Body of pancreas (tissue), 4 donors: ENCODE measurements at regions not wholly inside any gene's neighbourhood (a gene's known extent, or its start where the extent isn't known, plus 50 kb on each side); places are given as distances from the start of the nearest gene placed in this dataset.

Source experiments
- ATAC-seq: fragments of 150-250 bp; one replicate; pipeline ENCODE4 v1.9.1; 2016
- DNase-seq, 4 donors: peaks; one replicate each; pipeline ENCODE4 v3.0.0-alpha.2; 2019
- H3K27ac ChIP-seq, 4 donors: fragments of 200-600 bp; sonication (generic); 1 replicate in 3 of 4; 2 replicates in 1 of 4; pipeline versions ENCODE4 v1.5.1 to v1.6.1; 2016 to 2019; ENCODE audit warnings: mild to moderate bottlenecking in 1 of 4, mixed read lengths in 1 of 4, moderate library complexity in 1 of 4
- H3K27me3 ChIP-seq, 2 donors: fragments of 200-600 bp; sonication (generic); one replicate each; pipeline ENCODE4 v1.6.0; 2016; ENCODE audit warnings: mild to moderate bottlenecking in 1 of 2
- H3K36me3 ChIP-seq, 2 donors: fragments of 200-600 bp; sonication (generic); replicated peaks in 1 of 2; 2 replicates each; pipeline ENCODE4 v1.5.1; 2016; ENCODE audit warnings: low read depth in 2 of 2; ENCODE audit not compliant: insufficient read depth in 1 of 2
- H3K4me1 ChIP-seq: fragments of 200-600 bp; sonication (generic); one replicate; pipeline ENCODE4 v1.6.0; 2016
- H3K4me3 ChIP-seq, 2 donors: fragments of 200-600 bp; sonication (generic); 1 replicate in 1 of 2; 2 replicates in 1 of 2; pipeline ENCODE4 v1.5.1; 2016 to 2019
- H3K9me3 ChIP-seq, 3 donors: fragments of 200-600 bp; sonication (generic); 1 replicate in 2 of 3; 2 replicates in 1 of 3; pipeline ENCODE4 v1.5.1; 2016
- POLR2A ChIP-seq, 3 donors: fragments of 450-650 bp; IDR thresholded peaks; one replicate each; pipeline ENCODE4 v1.6.1; 2016; ENCODE audit warnings: antibody characterized with exemption in 3 of 3, mild to moderate bottlenecking in 2 of 3
- WGBS, 2 donors: methylation state at CpG; one replicate each; pipeline ENCODE4 v1.1.5; 2017; 5-methylcytosine and 5-hydroxymethylcytosine counted together
- intact Hi-C: fragments of 100-400 bp; cut with DNase I; formaldehyde crosslinking; loops from one replicate; pipeline ENCODE4 v1.15.1; 2023
- TF ChIP-seq, protein P1 (sequence below), 7 experiments: fragments of 450-650 bp in 4 of 7; fragments of 200-600 bp in 3 of 7; sonication (generic) in 3 of 7; IDR thresholded peaks; one replicate each; pipeline ENCODE4 v1.5.1; 2016 to 2019; ENCODE audit warnings: antibody characterized with exemption in 7 of 7

DNA sequence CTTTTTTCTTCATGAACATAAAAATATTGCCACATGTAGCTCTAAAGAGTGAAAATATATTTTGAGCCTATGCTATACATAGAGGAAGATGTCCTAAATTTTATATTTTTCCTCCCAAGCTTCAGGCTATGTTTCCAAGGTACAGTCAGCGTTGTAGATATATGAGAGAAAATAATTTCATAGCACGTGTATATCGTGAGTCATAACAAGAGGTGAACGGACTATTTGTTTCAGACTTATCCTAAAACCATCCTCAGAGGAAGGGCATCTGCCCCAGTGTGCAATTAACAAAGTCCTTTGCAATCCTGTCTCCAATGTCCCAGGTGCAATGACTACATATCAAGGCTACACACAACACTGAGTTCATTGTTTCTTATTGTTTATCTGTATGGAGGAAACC lies 177.3 kb upstream of the ARRDC4 start:
- Histone ChIP-seq H3K4me3 (no peak overlapping the region), H3K9me3 (no peaks in the 10 kb centered on the region), H3K36me3 (no peaks in the 10 kb centered on the region), H3K27ac (no peak overlapping the region), H3K4me1 (no peaks in the 10 kb centered on the region), H3K27me3 (no peaks in the 10 kb centered on the region)
- no peak for TF ChIP-seq POLR2A (IDR thresholded peaks at IDR 0.05)
- ATAC-seq (no peak), DNase-seq (no peak)
- WGBS, 2 donors: 69 to 71% methylated on average over 4 of the region's 4 CpGs
- intact Hi-C loops: no loop called here

DNA sequence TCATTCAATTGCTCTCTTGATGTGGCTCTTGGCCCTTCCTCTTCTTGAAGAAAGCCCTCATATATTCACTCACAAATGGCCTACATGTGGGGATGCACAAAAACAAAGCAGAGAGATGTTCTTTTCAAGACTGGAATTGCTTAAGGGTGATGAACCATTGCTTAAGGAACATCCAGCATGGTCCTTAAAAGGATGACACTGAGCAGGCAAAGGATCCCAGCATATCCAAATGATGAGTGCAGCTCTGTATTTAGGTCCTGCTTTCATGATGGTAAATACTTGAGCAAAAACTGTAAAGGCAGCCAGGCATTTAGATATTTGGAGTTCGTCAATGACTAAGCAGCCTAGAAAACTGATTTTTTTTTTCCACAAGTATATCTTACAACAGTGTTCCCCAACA lies 173.8 kb upstream of the ARRDC4 start:
- TF ChIP-seq, protein P1, sequence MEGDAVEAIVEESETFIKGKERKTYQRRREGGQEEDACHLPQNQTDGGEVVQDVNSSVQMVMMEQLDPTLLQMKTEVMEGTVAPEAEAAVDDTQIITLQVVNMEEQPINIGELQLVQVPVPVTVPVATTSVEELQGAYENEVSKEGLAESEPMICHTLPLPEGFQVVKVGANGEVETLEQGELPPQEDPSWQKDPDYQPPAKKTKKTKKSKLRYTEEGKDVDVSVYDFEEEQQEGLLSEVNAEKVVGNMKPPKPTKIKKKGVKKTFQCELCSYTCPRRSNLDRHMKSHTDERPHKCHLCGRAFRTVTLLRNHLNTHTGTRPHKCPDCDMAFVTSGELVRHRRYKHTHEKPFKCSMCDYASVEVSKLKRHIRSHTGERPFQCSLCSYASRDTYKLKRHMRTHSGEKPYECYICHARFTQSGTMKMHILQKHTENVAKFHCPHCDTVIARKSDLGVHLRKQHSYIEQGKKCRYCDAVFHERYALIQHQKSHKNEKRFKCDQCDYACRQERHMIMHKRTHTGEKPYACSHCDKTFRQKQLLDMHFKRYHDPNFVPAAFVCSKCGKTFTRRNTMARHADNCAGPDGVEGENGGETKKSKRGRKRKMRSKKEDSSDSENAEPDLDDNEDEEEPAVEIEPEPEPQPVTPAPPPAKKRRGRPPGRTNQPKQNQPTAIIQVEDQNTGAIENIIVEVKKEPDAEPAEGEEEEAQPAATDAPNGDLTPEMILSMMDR (IDR thresholded peaks at IDR 0.05): no peak
- no peak for TF ChIP-seq POLR2A (IDR thresholded peaks at IDR 0.05)
- DNase-seq: no peak
- Histone ChIP-seq H3K27ac (no peak overlapping the region), H3K27me3 (no peaks in the 10 kb centered on the region), H3K9me3 (no peaks in the 10 kb centered on the region), H3K4me3 (no peak overlapping the region), H3K4me1 (no peaks in the 10 kb centered on the region), H3K36me3 (no peaks in the 10 kb centered on the region)
- WGBS, 2 donors: 58 to 87% methylated on average over 1 of the region's 1 CpG
- intact Hi-C loops: no loop called here
- ATAC-seq: no peak

DNA sequence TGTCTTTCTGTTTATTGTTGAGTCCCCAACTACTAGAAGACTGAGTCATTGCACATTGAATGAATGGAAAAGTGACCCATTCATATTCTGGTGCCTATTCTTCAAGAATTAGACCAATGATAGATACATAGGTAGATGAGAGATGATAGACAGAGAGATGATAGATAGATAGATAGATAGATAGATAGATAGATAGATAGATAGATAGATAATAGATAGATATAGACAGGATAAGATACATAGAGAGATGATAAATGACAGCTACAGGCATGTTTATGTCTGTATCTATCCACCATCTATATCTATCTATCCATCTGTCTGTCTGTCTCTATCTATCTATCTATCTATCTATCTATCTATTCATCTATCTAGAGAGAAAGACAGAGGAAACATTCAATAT lies 170.3 kb upstream of the ARRDC4 start:
- Histone ChIP-seq H3K4me3 (no peak overlapping the region), H3K9me3 (no peaks in the 10 kb centered on the region), H3K27ac (no peak overlapping the region), H3K4me1 (no peaks in the 10 kb centered on the region), H3K36me3 (no peaks in the 10 kb centered on the region), H3K27me3 (no peaks in the 10 kb centered on the region)
- no peak for DNase-seq
- intact Hi-C loops: no loop called here
- TF ChIP-seq, protein P1 (IDR thresholded peaks at IDR 0.05): no peak
- TF ChIP-seq POLR2A (IDR thresholded peaks at IDR 0.05): no peak
- ATAC-seq: no peak

DNA sequence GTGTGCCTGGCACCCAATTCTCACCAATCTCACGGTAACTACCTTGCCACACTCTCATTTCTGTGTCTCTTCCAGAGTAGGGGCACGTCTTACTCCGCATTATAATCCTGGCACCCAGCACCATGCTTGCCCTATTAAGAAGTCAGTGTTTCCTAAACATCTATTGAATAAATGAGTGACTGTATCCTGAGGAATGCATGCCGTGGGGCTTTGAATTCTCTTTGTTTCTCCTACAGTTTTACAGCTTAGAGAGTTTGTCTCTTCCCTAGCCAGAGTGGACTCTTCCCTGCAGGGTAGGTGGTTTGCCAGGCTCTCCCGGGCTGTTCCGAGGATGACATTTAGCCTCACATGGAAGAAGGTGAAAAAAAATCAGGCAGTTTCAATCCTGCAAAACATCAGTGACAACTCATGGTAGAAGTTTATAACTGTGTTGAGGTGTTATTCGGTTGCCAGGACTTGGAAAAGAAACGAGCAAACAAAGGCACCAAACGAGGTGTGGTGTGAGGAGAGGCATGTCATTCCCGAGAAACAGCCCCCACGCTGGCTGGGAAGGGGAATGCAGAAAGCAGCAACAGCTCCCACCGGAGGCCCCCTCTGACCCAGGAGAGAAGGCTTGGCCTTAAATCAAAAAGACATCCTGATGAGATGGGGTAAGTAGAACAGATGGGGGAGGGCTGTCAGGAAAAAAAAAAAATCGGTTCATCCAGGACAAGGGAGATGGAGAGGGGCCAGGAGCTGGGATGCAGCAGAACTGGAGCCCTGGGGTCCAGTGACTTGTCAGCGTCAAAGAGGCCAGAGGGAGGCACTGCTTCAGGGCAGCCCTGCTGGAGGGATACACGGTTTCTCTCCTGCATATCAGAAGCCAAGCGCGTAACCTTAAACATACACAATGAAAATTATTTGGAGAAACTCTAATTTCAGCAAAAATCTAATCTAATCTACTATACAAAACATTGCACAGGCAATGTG lies 168.4 kb upstream of the ARRDC4 start:
- ATAC-seq (no peak), DNase-seq (no peak)
- intact Hi-C loops: no loop called here
- Histone ChIP-seq H3K27me3 (no peaks in the 10 kb centered on the region), H3K9me3 (no peaks in the 10 kb centered on the region), H3K27ac (no peak overlapping the region), H3K36me3 (no peaks in the 10 kb centered on the region), H3K4me3 (no peak overlapping the region), H3K4me1 (no peaks in the 10 kb centered on the region)
- TF ChIP-seq, protein P1 (IDR thresholded peaks at IDR 0.05): no peak
- no peak for TF ChIP-seq POLR2A (IDR thresholded peaks at IDR 0.05)
- WGBS, 2 donors: 53 to 71% methylated on average over 17 of the region's 17 CpGs

DNA sequence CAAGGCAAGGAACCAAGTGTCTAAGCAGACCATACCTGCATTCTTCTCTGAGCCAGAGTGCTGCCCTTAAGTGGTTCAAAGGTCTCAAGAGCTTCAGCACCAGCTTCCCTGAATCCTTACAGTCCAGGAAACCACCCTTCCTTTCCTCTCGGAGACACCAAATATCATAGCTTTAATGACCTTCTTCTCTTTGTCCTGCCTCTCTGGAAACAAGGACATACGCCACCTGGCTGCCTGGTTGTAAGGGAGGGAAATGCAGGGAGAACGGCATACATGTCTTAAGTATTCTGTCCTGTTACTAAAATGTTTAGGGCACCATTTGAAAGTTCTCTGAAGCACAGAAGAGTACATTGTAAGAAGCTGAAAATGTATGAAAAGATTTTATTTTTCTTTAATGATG lies 155.6 kb upstream of the ARRDC4 start:
- Histone ChIP-seq H3K9me3 (no peaks in the 10 kb centered on the region), H3K27ac (no peak overlapping the region), H3K27me3 (no peaks in the 10 kb centered on the region), H3K4me1 (no peaks in the 10 kb centered on the region), H3K36me3 (no peaks in the 10 kb centered on the region), H3K4me3 (no peak overlapping the region)
- DNase-seq (no peak), ATAC-seq (no peak)
- TF ChIP-seq, protein P1 (IDR thresholded peaks at IDR 0.05): no peak
- no peak for TF ChIP-seq POLR2A (IDR thresholded peaks at IDR 0.05)
- WGBS, 2 donors: 50 to 73% methylated on average over 3 of the region's 3 CpGs
- intact Hi-C loops: no loop called here
